Ascending aorta (tissue), 2 donors: ENCODE measurements at regions not wholly inside any gene's neighbourhood (a gene's known extent, or its start where the extent isn't known, plus 50 kb on each side); places are given as distances from the start of the nearest gene placed in this dataset.
"Not testable (repeated sequence)": the region's sequence is repeated elsewhere in the genome, so short reads cannot be mapped to it uniquely, and the experiment has no call there.

Experiments
- DNase-seq, 2 donors: peaks; one replicate each; pipeline ENCODE4 v3.0.0-alpha.2; 2019; ENCODE audit warnings: low spot score in 2 of 2
- H3K27ac ChIP-seq, 2 donors: fragments of 200-600 bp; sonication (generic); one replicate each; pipeline ENCODE4 v1.5.1; 2016 to 2017; ENCODE audit warnings: mild to moderate bottlenecking in 1 of 2
- H3K27me3 ChIP-seq: fragments of 200-600 bp; sonication (generic); one replicate; pipeline ENCODE4 v1.5.1; 2017
- H3K36me3 ChIP-seq, 2 donors: fragments of 200-600 bp; sonication (generic); one replicate each; pipeline ENCODE4 v1.5.1; 2016
- H3K4me1 ChIP-seq, 2 donors: fragments of 200-600 bp; sonication (generic); one replicate each; pipeline ENCODE4 v1.5.1; 2016 to 2017; ENCODE audit warnings: mild to moderate bottlenecking in 1 of 2
- H3K4me3 ChIP-seq, 2 donors: fragments of 200-600 bp; sonication (generic); one replicate each; pipeline ENCODE4 v1.5.1; 2016 to 2017; ENCODE audit warnings: mild to moderate bottlenecking in 1 of 2
- H3K9me3 ChIP-seq, 2 donors: fragments of 200-600 bp; sonication (generic); one replicate each; pipeline ENCODE4 v1.5.1; 2016
- CTCF ChIP-seq, 3 experiments: fragments of 200-600 bp in 2 of 3; fragments of 450-650 bp in 1 of 3; sonication (generic) in 2 of 3; IDR thresholded peaks; one replicate each; pipeline ENCODE4 v1.5.1; 2016 to 2019; ENCODE audit warnings: antibody characterized with exemption in 3 of 3, mild to moderate bottlenecking in 1 of 3, moderate library complexity in 1 of 3
- intact Hi-C: fragments of 100-400 bp; cut with DNase I; formaldehyde crosslinking; loops from one replicate; pipeline ENCODE4 v1.15.1; 2023

GRCh38 chr4:134702374-134702773, 500.8 kb upstream of the PABPC4L start:
- intact Hi-C loops: no loop called here
- no peak overlapping the region for H3K27ac ChIP-seq
- no peak overlapping the region for H3K4me3 ChIP-seq
- no peak for DNase-seq
- no peaks in the 10 kb centered on the region for H3K4me1 ChIP-seq
- no peak for TF ChIP-seq CTCF (IDR thresholded peaks at IDR 0.05)
- no peaks in the 10 kb centered on the region for H3K36me3 ChIP-seq
- no peaks in the 10 kb centered on the region for H3K9me3 ChIP-seq
- no peaks in the 10 kb centered on the region for H3K27me3 ChIP-seq

GRCh38 chr4:134700251-134700650, 498.7 kb upstream of the PABPC4L start:
- Histone ChIP-seq H3K27me3 (no peaks in the 10 kb centered on the region), H3K9me3 (no peaks in the 10 kb centered on the region), H3K36me3 (no peaks in the 10 kb centered on the region), H3K4me1 (no peaks in the 10 kb centered on the region), H3K27ac (no peak overlapping the region), H3K4me3 (no peak overlapping the region)
- no peak for TF ChIP-seq CTCF (IDR thresholded peaks at IDR 0.05)
- no peak for DNase-seq
- intact Hi-C loops: no loop called here

- H3K4me3 ChIP-seq, intact Hi-C loops, H3K27me3 ChIP-seq, H3K27ac ChIP-seq, H3K4me1 ChIP-seq, H3K36me3 ChIP-seq, DNase-seq, H3K9me3 ChIP-seq: not testable (repeated sequence)
Measured at GRCh38 chr4:134698831-134699230, 497.2 kb upstream of the PABPC4L start.

- Histone ChIP-seq H3K9me3 (no peaks in the 10 kb centered on the region), H3K27ac (no peak overlapping the region), H3K36me3 (no peaks in the 10 kb centered on the region), H3K4me3 (no peak overlapping the region), H3K4me1 (no peaks in the 10 kb centered on the region), H3K27me3 (no peaks in the 10 kb centered on the region)
- no peak for DNase-seq
- no peak for TF ChIP-seq CTCF (IDR thresholded peaks at IDR 0.05)
- intact Hi-C loops: no loop called here
Measured at GRCh38 chr4:134695433-134695832, 493.8 kb upstream of the PABPC4L start.

GRCh38 chr4:134691915-134692314, 490.3 kb upstream of the PABPC4L start:
- Histone ChIP-seq H3K36me3 (no peaks in the 10 kb centered on the region), H3K4me1 (no peaks in the 10 kb centered on the region), H3K4me3 (no peak overlapping the region), H3K9me3 (no peaks in the 10 kb centered on the region), H3K27me3 (no peaks in the 10 kb centered on the region), H3K27ac (no peak overlapping the region)
- intact Hi-C loops: no loop called here
- TF ChIP-seq CTCF (IDR thresholded peaks at IDR 0.05): no peak
- no peak for DNase-seq

GRCh38 chr4:134687646-134688628, 486.3 kb upstream of the PABPC4L start:
- H3K4me3 ChIP-seq: no peak overlapping the region
- H3K27me3 ChIP-seq: no peaks in the 10 kb centered on the region
- intact Hi-C loops: no loop called here
- DNase-seq: no peak
- no peak overlapping the region for H3K27ac ChIP-seq
- H3K9me3 ChIP-seq: no peaks in the 10 kb centered on the region
- no peaks in the 10 kb centered on the region for H3K4me1 ChIP-seq
- no peaks in the 10 kb centered on the region for H3K36me3 ChIP-seq
- no peak for TF ChIP-seq CTCF (IDR thresholded peaks at IDR 0.05)
